CD4-positive, alpha-beta T cell treated with Interferon gamma for 1 hour (primary cell): ENCODE measurements at regions not wholly inside any gene's neighbourhood (a gene's known extent, or its start where the extent isn't known, plus 50 kb on each side); places are given as distances from the start of the nearest gene placed in this dataset.
"Not testable (repeated sequence)": the region's sequence is repeated elsewhere in the genome, so short reads cannot be mapped to it uniquely, and the experiment has no call there.

Experiments used
- DNase-seq: peaks from one replicate; pipeline ENCODE4 v3.0.0-alpha.2; 2020

GRCh38 chr4:8965896-8966295 lies 94.3 kb upstream of the HMX1 start:
- DNase-seq = not testable (repeated sequence)

- DNase-seq = not testable (repeated sequence)
These were observed 92.7 kb upstream of the HMX1 start for GRCh38 chr4:8964201-8964788.

GRCh38 chr4:8963533-8963932 lies 91.9 kb upstream of the HMX1 start:
- DNase-seq = not testable (repeated sequence)

GRCh38 chr4:8961343-8961742 lies 89.7 kb upstream of the HMX1 start:
- not testable (repeated sequence) for DNase-seq

GRCh38 chr4:8959471-8959870 lies 87.8 kb upstream of the HMX1 start:
- DNase-seq = not testable (repeated sequence)

- not testable (repeated sequence) for DNase-seq
These were observed 82.4 kb upstream of the HMX1 start for GRCh38 chr4:8954001-8954400.

- DNase-seq = not testable (repeated sequence)
These were observed 81.2 kb upstream of the HMX1 start for GRCh38 chr4:8952791-8953190.

GRCh38 chr4:8952109-8952508 lies 80.5 kb upstream of the HMX1 start:
- not testable (repeated sequence) for DNase-seq

- DNase-seq = not testable (repeated sequence)
These were observed 73.9 kb upstream of the HMX1 start for GRCh38 chr4:8945506-8945905.

GRCh38 chr4:8943367-8943766 lies 71.7 kb upstream of the HMX1 start:
- DNase-seq = not testable (repeated sequence)

GRCh38 chr4:8942088-8942487 lies 70.4 kb upstream of the HMX1 start:
- not testable (repeated sequence) for DNase-seq

- DNase-seq = not testable (repeated sequence)
These were observed 69.8 kb upstream of the HMX1 start for GRCh38 chr4:8941492-8941805.

GRCh38 chr4:8940792-8941491 lies 69.3 kb upstream of the HMX1 start:
- no peak for DNase-seq

GRCh38 chr4:8939840-8940742 lies 68.5 kb upstream of the HMX1 start:
- DNase-seq = no peak

GRCh38 chr4:8939160-8939839 lies 67.7 kb upstream of the HMX1 start:
- no peak for DNase-seq

- no peak for DNase-seq
These were observed 67.0 kb upstream of the HMX1 start for GRCh38 chr4:8938623-8939022.

- DNase-seq = no peak
These were observed 66.5 kb upstream of the HMX1 start for GRCh38 chr4:8938137-8938536.

GRCh38 chr4:8932884-8933283 lies 61.2 kb upstream of the HMX1 start:
- no peak for DNase-seq

GRCh38 chr4:8928074-8928473 lies 56.4 kb upstream of the HMX1 start:
- DNase-seq = no peak

- DNase-seq = no peak
These were observed 50.8 kb upstream of the HMX1 start for GRCh38 chr4:8922481-8922880.

- DNase-seq = no peak
These were observed 49.8 kb upstream of the HMX1 start for GRCh38 chr4:8921465-8921864.
